ENCODE measurements at regions not wholly inside any gene's neighbourhood (a gene's known extent, or its start where the extent isn't known, plus 50 kb on each side); places are given as distances from the start of the nearest gene placed in this dataset.

GRCh38 chr10:29099415-29099814 lies 189.5 kb upstream of the LYZL1 start:
- DNase-seq: no peak

DNA sequence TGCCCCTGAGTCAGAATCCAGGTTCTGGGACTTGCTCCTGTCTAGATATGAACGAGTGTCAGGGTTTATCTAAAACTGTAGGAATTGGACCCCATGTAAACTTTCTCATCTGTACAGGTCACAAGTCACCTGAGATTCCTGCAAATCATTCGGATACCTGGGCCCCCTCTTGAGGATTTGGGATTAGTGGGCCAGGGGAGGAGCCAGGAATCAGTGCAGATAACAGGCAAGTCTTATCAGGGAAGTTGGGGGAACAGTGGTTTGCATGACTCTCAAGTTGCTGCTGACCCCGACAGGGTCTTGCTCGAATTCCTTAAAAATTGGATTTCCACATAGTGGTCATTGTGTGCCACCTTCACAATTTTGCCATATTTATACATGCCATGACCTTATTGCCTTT lies 188.4 kb upstream of the LYZL1 start:
- DNase-seq: no peak

DNA sequence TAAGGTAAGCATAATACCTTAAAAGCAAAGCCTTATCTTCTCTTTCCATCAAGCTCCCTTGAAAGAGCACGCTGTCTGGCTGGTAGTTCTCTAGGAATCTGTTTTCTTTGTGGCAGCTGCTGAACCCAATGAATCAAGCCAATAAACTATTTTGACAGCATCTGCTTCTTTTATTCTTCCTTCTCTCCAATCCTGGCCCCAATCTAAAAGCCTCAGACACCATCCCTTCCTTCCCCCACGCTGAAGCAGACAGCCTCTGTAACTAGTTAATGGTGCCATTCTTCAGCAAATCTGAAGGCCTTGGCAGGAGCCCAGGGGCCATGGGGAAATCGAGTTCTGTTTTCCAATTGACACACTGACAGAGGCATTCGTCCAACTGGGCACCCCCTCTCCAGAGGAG lies 186.6 kb upstream of the LYZL1 start:
- peak; percentile 27 for DNase-seq

DNA sequence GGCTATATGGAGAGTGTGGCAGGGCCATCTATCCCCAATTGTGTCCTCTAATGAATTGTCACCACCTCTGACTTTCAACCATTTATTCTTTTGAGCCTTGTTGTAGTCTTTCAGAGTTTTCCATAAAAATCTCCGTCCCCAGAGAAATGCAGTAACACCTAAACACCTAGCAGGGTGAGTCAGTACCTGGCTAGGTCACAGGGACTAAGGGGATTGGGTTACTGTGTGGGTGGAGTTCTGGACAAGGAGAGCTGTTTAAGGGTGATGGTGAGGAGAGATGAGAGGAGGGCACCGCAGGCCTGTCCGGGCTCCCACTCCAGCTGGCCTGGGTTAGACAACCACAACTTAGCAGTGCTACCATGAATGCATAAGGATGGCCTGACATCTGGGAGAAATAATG lies 186.2 kb upstream of the LYZL1 start:
- no peak for DNase-seq

GRCh38 chr10:29104661-29105399 lies 184.0 kb upstream of the LYZL1 start:
- DNase-seq: no peak

DNA sequence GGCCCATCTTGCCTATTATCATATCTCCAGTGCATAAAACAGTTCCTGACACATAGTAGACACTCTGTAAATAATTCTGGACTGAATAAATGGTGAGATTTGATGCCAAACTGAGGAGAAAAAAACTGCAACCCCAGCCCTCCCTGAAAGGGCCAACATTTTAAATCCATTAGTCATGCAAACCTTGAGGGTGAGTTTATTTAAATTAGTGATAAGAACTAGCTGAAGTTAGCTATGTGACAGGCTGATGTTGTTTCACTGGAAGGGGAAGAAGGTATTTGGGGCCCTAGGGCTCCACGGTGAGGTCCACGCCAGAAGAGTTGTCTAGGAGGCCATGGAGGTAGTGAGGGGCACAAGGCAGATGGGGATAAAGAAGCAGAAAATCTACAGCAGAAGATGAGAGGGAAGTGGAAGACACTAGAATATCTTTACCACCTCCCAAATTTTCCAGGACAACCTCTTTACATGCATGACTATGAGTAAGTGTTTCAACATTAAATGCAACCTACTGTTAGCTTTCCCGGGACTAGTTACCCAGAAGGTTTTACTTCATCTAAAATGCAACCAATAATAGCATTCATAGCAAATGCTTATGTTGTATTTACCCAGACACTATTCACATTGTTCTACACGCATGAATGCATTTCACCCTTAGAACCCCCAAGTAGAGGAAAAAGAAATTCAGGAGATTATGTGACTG lies 183.2 kb upstream of the LYZL1 start:
- no peak for DNase-seq

DNA sequence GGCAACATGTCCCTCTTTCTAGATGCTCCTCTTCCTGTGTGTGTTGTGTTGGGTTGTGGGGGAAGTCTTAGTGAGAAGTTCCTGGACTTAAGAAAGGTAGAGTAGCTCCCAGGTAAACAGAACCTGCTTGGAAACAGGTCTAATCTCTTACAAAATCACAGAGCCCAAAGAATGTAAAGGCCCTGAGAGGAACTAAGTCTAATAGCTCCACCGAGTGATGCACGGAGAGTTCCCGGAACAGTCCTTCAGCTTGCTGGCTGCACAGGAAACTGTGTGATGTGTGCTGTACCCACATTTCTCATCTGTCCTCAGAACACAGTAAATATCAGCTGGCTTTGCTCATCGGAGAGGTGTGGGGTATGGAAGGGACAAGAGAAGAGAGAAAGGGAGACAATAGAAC lies 182.6 kb upstream of the LYZL1 start:
- DNase-seq: no peak

DNA sequence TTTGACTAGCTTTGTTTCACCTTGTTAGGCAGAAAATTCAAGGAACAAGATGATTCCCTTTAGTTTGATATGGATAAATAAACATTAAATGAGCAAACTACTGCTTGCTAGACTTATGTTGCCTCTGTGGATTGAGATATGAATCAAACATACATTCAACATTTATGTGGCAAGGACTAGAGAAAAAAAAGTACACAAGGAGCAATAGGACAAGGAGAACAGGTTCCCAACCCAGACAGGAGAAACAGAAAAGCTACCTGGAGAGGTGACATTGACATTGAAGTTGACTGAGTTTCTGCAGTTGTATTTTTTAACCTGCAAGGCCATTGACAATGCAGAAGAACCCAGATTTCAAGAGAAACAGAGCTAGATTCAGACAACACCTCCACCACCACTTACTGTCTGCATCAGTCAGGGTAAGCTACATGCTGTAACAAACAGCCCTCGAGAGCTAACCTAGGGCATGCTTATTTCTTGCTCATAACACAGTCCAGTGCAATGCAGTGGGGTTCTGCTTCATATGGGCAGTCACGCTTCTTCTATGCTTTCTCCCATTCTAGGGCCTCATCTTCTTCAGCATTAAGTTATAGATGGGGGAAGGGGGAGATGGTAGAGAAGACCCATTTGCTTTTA lies 180.9 kb upstream of the LYZL1 start:
- no peak for DNase-seq

GRCh38 chr10:29109707-29110571 lies 178.9 kb upstream of the LYZL1 start:
- DNase-seq: no peak

DNA sequence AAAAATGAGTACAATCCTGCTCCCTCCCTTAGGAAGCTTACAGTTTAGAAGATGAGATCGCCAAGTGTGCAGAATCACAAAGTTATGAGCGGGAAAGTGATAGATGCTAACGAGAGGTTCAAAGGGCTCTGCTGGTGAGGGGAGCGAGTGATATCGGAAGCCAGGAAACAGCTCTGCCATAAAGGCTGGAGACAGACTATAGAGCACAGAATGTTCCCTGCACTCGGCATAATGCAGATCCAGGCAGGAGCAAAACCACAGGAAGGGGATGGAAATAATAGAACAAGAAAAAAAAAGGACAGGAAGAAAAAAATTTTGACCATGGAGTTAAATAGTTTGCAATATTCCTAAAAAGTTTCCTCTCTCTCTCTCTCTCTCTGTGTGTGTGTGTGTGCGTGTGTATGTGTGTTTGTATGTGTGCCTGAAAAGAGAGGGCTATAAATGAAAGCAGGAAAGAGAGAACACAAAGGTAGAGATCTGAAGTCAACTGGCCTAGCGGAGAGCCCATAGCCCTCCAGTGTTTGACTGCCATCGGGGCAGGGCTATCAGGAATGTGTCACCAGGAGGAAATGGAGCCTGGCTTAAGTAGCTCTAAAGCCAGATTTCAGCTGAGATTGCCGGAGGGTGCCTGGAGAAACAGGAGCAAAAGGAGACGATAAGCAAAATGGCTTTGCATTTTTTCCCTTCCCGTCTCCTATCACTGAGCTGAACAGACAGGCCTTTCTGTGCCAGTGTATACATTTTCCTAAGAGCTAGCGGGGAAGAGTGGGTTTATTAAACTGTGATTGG lies 175.8 kb upstream of the LYZL1 start:
- DNase-seq: no peak

DNA sequence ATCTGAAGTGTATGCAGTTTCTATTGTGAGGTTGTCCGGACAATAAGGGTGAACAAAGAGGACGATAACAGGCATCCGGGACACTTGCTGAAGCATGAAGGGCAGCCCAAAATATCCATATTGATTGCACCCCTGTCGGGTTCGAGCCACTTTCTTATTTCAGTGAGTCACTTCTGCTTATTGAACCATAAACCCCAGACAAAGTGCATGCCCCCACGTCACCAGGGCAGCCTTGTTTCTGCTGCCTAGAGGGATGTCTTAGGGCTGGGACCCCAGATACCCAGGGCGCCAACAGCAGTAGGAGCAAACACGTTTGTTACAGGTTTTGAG lies 175.3 kb upstream of the LYZL1 start:
- DNase-seq: no peak

- DNase-seq: no peak
These were observed 174.7 kb upstream of the LYZL1 start for GRCh38 chr10:29114141-29114540.

DNA sequence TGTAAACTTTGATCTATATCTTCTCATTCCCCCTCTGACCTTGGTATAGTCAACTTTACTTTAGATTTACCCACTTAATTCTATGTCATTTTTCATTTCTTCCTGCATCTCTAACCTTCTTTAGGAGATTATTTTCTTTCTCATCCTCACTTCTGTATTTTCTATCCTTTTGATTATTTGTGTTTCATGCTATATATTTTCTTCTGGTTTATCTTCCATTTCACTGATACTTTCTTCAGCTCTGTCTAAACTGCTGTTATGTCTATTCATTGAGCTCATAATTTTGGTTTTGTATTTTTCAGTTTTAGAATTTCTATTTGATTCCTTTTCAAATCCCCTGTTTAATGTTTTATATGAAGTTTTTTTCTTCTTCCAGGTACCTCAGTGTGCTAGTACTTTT lies 171.1 kb upstream of the LYZL1 start:
- DNase-seq: no peak

DNA sequence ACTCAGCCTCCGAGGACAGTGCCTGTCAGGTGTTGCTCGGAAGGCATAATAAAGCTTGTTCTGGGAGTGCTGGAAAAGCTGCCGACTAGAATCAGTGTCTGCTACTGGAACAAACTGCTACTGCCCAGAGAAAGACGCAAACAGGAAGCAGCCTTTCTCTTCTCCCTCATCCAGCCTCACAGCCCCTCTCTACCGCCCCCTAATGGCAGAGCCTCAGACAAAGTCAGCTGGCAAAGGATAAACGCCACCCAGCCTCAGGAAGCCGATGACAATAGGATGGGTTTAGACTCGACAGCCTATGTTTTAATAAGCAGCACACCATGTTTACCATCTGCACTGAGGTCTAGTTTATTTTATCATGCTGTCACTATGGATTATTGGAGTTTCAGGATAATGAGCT lies 169.5 kb upstream of the LYZL1 start:
- no peak for DNase-seq

- no peak for DNase-seq
These were observed 168.7 kb upstream of the LYZL1 start for GRCh38 chr10:29120216-29120615.

GRCh38 chr10:29124864-29125263 lies 164.0 kb upstream of the LYZL1 start:
- no peak for DNase-seq

- DNase-seq: no peak
These were observed 161.7 kb upstream of the LYZL1 start for GRCh38 chr10:29127037-29127700.

DNA sequence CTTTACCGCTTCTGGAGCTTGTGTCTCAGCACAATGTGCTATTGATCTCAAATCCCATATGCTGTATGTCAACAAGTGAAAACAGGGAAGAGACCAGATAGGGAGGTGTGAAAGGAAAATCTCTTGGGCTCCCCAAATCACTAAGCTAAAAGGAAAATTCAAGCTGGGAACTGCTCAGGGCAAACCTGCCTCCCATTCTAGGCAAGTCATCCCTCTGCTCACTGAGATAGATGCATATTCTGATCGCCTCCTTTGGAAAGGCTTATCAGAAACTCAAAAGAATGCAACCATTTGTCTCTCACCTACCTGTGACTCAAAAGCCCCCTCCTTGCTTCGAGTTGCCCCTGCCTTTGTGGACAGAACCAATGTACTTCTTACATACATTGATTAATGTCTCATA lies 161.1 kb upstream of the LYZL1 start:
- no peak for DNase-seq

- no peak for DNase-seq
These were observed 158.6 kb upstream of the LYZL1 start for GRCh38 chr10:29130190-29130673.

DNA sequence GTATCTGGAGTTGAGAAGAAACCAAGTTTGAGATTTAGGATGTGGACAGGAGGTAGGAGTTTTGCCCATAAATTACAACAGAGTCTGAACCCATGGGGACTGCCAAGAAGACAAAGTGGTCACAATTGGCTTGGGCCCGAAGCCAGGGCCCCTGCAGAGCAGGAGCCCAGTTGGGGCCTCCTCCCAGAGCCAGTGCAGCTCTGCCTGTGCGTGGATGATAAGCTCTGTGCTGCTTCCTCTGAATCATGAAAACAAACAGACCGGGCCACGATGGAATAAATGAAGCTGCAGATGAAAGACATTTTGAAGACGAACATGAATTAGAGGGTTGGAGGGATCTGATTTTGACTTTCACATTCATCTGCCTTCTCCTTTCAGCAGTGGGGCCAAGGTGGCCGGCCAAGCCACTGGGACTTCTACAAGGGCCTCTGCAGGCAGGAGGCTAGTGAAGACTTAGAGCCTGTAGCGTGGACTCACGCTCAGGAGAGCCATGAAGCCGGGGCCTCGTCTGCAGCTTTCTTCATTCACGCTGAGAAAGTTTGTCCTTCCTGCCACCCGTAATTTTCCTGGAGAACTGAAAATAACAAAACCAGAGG lies 156.8 kb upstream of the LYZL1 start:
- DNase-seq: no peak

- DNase-seq: no peak
These were observed 156.2 kb upstream of the LYZL1 start for GRCh38 chr10:29132551-29133111.
